Thyroid gland (tissue), 4 donors: ENCODE measurements at regions not wholly inside any gene's neighbourhood (a gene's known extent, or its start where the extent isn't known, plus 50 kb on each side); places are given as distances from the start of the nearest gene placed in this dataset.

Source experiments
- CTCF ChIP-seq, 6 experiments: fragments of 200-600 bp in 3 of 6; fragments of 450-650 bp in 3 of 6; sonication (generic) in 3 of 6; IDR thresholded peaks; one replicate each; pipeline ENCODE4 v1.5.1; 2016 to 2019; ENCODE audit warnings: antibody characterized with exemption in 6 of 6, mild to moderate bottlenecking in 2 of 6, inconsistent platforms in 1 of 6, moderate library complexity in 1 of 6
- POLR2A ChIP-seq, 2 donors: fragments of 450-650 bp; IDR thresholded peaks; one replicate each; pipeline ENCODE4 v1.6.1; 2017; ENCODE audit warnings: antibody characterized with exemption in 2 of 2, mild to moderate bottlenecking in 2 of 2, moderate library complexity in 1 of 2

- TF ChIP-seq CTCF (IDR thresholded peaks at IDR 0.05) (no peak), POLR2A (IDR thresholded peaks at IDR 0.05) (no peak)
These were observed 132.3 kb upstream of the MCTP2 start for GRCh38 chr15:94098921-94099573.
